A673 (cell line): ENCODE measurements at regions not wholly inside any gene's neighbourhood (a gene's known extent, or its start where the extent isn't known, plus 50 kb on each side); places are given as distances from the start of the nearest gene placed in this dataset.

Experiments used
- EZH2 ChIP-seq: fragments of 200-600 bp; sonication (generic); IDR thresholded peaks from 2 replicates; pipeline ENCODE4 v1.6.1; 2017; ENCODE audit warnings: borderline replicate concordance, low read depth, mild to moderate bottlenecking, mixed read lengths, antibody characterized with exemption, low read length; ENCODE audit not compliant: poor library complexity, severe bottlenecking
- TF ChIP-seq, protein P1 (sequence below): fragments of 300-800, 200-600 bp; sonication (generic); conservative IDR thresholded peaks from 2 replicates; pipeline ENCODE4 v1.5.1; 2017; ENCODE audit warnings: low read depth, mild to moderate bottlenecking, antibody characterized with exemption, low read length, moderate library complexity, mixed read lengths

DNA sequence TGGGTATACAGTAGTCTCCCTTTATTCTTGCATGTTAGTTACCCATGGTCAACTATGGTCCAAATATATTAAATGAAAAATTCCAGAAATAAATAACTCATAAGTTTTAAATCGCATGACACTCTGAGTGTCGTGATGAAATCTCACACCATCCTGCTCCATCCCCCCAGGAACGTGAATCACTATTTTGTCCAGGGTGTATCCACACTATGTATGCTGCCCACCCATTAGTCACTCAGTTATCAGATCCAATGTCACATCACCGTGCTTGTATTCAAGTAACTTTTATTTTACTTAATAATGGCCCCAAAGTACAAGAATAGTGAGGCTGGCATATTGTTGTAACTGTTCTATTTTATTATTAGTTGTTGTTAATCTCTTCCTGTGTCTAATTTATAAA is 115.8 kb upstream of the SERP2 start:
- TF ChIP-seq, protein P1, sequence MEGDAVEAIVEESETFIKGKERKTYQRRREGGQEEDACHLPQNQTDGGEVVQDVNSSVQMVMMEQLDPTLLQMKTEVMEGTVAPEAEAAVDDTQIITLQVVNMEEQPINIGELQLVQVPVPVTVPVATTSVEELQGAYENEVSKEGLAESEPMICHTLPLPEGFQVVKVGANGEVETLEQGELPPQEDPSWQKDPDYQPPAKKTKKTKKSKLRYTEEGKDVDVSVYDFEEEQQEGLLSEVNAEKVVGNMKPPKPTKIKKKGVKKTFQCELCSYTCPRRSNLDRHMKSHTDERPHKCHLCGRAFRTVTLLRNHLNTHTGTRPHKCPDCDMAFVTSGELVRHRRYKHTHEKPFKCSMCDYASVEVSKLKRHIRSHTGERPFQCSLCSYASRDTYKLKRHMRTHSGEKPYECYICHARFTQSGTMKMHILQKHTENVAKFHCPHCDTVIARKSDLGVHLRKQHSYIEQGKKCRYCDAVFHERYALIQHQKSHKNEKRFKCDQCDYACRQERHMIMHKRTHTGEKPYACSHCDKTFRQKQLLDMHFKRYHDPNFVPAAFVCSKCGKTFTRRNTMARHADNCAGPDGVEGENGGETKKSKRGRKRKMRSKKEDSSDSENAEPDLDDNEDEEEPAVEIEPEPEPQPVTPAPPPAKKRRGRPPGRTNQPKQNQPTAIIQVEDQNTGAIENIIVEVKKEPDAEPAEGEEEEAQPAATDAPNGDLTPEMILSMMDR: no peak
- TF ChIP-seq EZH2: no peak
